Transverse colon (tissue), 4 donors: ENCODE measurements at regions not wholly inside any gene's neighbourhood (a gene's known extent, or its start where the extent isn't known, plus 50 kb on each side); places are given as distances from the start of the nearest gene placed in this dataset.

Source experiments
- CTCF ChIP-seq, 5 experiments: fragments of 200-600 bp in 3 of 5; fragments of 450-650 bp in 2 of 5; sonication (generic) in 3 of 5; IDR thresholded peaks; 1 replicate in 2 of 5; 2 replicates in 3 of 5; pipeline ENCODE4 v1.5.1; 2016 to 2017; ENCODE audit warnings: antibody characterized with exemption in 5 of 5, inconsistent platforms in 3 of 5, mild to moderate bottlenecking in 2 of 5, moderate library complexity in 1 of 5
- POLR2AphosphoS5 ChIP-seq, 3 donors: sonication (generic); formaldehyde crosslinking; IDR thresholded peaks; one replicate each; pipeline ENCODE4 v1.6.1; 2016; ENCODE audit warnings: antibody characterized with exemption in 3 of 3

GRCh38 chr7:118902600-118902999 is 678.1 kb downstream of the ANKRD7 start:
- TF ChIP-seq CTCF (IDR thresholded peaks at IDR 0.05) (no peak), POLR2AphosphoS5 (IDR thresholded peaks at IDR 0.05) (no peak)
